NCI-H69 (cell line): ENCODE measurements at regions not wholly inside any gene's neighbourhood (a gene's known extent, or its start where the extent isn't known, plus 50 kb on each side); places are given as distances from the start of the nearest gene placed in this dataset.
"Not testable (repeated sequence)": the region's sequence is repeated elsewhere in the genome, so short reads cannot be mapped to it uniquely, and the experiment has no call there.

Source experiments
- DNase-seq: peaks from one replicate; lab custom pipeline; 2025; lab: John Stamatoyannopoulos, UW

- DNase-seq = peak; percentile 48
Measured at GRCh38 chr18:41899535-41899934, 55.5 kb upstream of the PIK3C3 start.

- DNase-seq = no peak
Measured at GRCh38 chr18:41893432-41893831, 61.6 kb upstream of the PIK3C3 start.

DNA sequence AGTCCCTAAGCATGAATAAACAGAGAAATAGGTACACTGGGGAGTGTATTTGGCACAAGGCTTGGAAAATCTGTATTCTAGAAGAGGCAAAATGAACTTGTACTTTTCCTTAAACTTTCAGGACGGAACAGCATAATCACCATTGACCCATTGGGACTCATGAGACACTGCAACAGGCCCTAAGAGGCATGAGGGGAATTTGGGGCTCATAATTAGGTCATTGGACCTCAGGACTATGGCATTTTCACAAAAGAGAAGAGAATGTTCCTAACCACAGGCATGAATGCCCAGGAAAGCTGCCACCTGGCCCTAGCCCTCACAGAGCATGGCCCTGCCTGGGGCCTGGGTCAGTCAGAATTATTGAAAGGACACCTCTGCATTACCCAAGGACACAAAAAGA, 67.9 kb upstream of the PIK3C3 start:
- no peak for DNase-seq

DNA sequence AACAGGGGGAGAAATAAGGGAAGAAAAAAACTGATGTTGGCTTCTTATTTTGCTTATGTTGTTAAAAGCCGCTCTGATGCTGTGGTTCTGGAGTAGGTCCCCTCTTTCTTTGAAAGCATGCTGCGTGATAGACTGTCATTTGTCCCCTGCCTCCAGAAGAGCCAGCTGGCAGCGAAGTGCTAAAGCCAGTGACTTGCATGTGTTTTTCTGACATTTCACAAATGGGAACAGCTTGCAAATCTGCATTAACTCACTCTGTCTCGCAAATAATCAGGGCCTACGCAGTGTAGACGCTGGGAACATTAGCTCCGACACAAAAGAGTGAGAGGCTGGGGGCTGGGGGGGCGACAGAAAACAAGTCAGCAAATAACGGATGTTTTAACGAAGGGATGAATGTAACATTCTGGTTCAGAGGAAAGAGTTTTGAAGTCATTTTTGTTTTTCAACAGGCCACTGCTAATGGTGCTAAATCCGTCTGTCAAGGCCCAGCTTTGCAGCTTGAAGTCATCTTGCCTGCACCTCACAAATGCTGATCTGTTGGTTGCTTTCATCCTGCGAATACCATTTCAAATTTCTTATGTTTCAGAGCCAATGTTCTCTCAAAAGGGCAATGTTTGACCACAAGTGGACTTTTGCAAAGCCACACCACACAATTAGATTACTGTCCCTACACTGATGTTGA, 68.8 kb upstream of the PIK3C3 start:
- no peak for DNase-seq

- no peak for DNase-seq
Measured at GRCh38 chr18:41881285-41881684, 73.7 kb upstream of the PIK3C3 start.

DNA sequence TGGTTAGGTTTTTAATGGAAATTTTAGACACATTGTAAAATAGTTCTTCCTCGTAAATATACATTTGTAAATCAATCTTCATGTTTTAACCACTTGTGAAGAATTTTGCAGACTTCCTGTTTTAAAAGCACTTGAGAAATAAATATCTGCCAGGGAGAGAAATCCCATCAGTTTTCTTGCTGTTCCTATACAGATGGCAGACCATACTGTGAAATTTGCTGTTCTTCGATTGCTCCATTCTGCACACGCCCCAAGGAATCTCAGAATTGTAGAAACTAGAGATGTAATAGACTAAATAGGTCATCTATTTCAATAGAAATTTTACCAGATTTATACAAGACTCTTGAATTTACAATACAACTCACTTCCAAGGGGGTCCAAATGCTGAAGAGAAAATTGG, 75.8 kb upstream of the PIK3C3 start:
- no peak for DNase-seq

- DNase-seq = no peak
Measured at GRCh38 chr18:41875094-41875780, 79.8 kb upstream of the PIK3C3 start.

GRCh38 chr18:41873730-41874129, 81.3 kb upstream of the PIK3C3 start:
- no peak for DNase-seq

GRCh38 chr18:41872206-41872605, 82.8 kb upstream of the PIK3C3 start:
- no peak for DNase-seq

GRCh38 chr18:41871229-41872000, 83.6 kb upstream of the PIK3C3 start:
- no peak for DNase-seq

DNA sequence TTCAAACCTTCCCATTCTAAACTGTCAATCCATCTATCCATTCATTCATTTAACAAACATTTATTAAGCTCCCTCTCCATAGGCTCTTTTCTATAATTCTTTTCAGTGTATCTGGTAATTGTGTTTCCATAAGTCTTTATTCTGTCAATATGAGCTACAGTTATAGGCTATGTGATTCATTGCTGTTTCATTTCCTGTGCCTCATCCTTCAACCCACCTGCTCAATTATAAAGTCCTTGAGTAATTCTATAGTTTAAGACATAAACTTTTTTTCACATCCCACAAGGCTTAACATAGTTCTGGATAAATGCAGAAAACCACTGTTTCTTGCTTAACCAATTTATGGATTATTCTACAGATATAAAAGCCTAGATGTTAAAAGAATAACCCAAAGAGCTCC, 84.2 kb upstream of the PIK3C3 start:
- DNase-seq = no peak

- DNase-seq = peak; percentile 52
Measured at GRCh38 chr18:41870191-41870590, 84.8 kb upstream of the PIK3C3 start.

DNA sequence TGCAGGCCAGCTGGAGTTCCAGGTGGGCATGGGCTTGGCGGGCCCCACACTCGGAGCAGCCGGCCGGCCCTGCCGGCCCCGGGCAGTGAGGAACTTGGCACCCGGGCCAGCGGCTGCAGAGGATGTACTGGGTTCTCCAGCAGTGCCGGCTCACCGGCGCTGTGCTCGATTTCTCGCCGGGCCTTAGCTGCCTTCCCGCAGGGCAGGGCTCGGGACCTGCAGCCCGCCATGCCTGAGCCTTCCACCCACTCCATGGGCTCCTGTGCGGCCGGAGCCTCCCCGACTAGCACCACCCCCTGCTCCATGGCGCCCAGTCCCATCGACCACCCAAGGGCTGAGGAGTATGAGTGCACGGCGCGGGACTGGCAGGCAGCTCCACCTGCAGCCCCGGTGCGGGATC, 89.2 kb upstream of the PIK3C3 start:
- not testable (repeated sequence) for DNase-seq

GRCh38 chr18:41864216-41864615, 90.8 kb upstream of the PIK3C3 start:
- DNase-seq = no peak

DNA sequence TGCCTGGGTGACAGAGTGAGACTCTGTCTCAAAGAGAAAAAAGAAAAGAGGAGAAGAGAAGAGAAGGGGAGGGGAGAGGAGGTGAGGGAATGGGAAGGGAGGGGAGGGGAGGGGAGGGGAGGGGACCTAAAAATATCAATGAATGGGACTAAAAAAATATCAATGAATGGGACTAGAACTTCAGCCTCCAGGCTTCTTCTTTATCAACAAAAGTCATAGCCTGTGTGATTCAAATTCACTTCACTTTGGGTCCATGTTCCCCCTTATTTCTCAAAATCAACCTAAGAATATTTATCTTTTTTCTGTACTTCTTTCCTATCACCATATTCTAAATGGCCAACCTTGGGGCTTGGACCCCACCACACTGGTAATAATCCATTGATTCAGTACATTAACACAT, 92.1 kb upstream of the PIK3C3 start:
- no peak for DNase-seq

- DNase-seq = no peak
Measured at GRCh38 chr18:41860987-41861386, 94.0 kb upstream of the PIK3C3 start.

- DNase-seq = no peak
Measured at GRCh38 chr18:41858761-41859555, 96.1 kb upstream of the PIK3C3 start.

GRCh38 chr18:41853280-41853679, 101.8 kb upstream of the PIK3C3 start:
- no peak for DNase-seq

DNA sequence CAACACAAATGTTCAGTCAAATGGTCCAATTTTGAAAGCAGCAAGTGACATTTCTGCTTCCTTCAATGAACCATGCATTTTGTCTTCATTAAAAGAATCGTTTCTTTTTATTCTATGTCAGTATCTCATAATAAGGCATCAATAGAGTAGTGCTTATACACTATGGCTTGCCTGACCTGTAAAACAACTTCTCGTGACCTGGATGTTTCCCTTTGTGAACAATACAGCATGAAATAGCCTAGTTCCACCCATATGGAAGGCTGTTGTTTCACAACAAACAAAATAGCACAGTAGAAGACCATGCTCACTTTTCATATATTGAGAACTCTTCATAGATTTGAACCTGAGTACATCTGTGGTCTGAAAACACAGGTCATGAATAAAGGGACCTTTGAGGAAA, 104.3 kb upstream of the PIK3C3 start:
- no peak for DNase-seq

GRCh38 chr18:41849632-41850031, 105.4 kb upstream of the PIK3C3 start:
- DNase-seq = no peak

DNA sequence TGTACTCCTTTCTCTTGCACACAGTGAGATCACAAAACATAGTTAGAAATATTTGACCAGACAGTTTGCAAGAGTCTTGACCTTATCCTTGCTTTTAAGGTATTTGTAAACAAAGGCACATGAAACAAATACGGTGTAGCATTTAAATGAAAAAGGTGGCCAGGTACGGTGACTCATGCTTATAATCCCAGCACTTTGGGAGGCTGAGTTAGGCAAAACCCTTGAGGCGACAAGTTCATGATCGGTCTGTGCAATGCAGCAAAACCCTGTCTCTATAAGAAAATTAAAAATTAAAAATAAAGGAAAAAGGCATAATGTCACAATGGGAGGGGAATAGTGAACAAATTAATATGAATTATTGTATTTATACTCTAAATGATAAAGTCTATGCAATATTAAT, 109.5 kb upstream of the PIK3C3 start:
- no peak for DNase-seq

- DNase-seq = no peak
Measured at GRCh38 chr18:41842886-41843285, 112.1 kb upstream of the PIK3C3 start.
